Kidney (tissue), 13 donors: ENCODE measurements at regions not wholly inside any gene's neighbourhood (a gene's known extent, or its start where the extent isn't known, plus 50 kb on each side); places are given as distances from the start of the nearest gene placed in this dataset.

Source experiments
- DNase-seq, 5 donors: peaks; one replicate each; pipeline ENCODE4 v3.0.0-alpha.2; 2013 to 2020
- FAIRE-seq: peaks from 2 replicates; lab custom pipeline; 2012; peaks lifted over from hg19 to GRCh38; lab: Jason Lieb, UNC
- H3K27ac ChIP-seq, 2 donors: one replicate each; pipeline ENCODE4 v1.7.0; 2013; ENCODE audit warnings: low read depth in 2 of 2, low read length in 2 of 2, inconsistent platforms in 1 of 2
- H3K27me3 ChIP-seq: one replicate; pipeline ENCODE4 v1.7.1; 2013; ENCODE audit warnings: low read length, inconsistent platforms; ENCODE audit not compliant: control insufficient read depth, insufficient read depth
- H3K36me3 ChIP-seq, 3 donors: one replicate each; pipeline versions ENCODE4 v1.7.0 to v1.7.1; 2013; ENCODE audit warnings: low read length in 3 of 3, control low read depth in 1 of 3, inconsistent platforms in 1 of 3; ENCODE audit not compliant: insufficient read depth in 3 of 3, control insufficient read depth in 2 of 3
- H3K4me1 ChIP-seq, 3 donors: one replicate each; pipeline versions ENCODE4 v1.7.0 to v1.7.1; 2013; ENCODE audit warnings: low read length in 3 of 3, inconsistent platforms in 1 of 3, low read depth in 1 of 3; ENCODE audit not compliant: control insufficient read depth in 2 of 3, insufficient read depth in 2 of 3
- H3K4me3 ChIP-seq, 3 donors: one replicate each; pipeline versions ENCODE4 v1.7.0 to v1.8.1; 2013; ENCODE audit warnings: low read length in 3 of 3, control low read depth in 1 of 3, inconsistent platforms in 1 of 3
- H3K9ac ChIP-seq, 3 donors: one replicate each; pipeline versions ENCODE4 v1.7.0 to v1.7.1; 2013; ENCODE audit warnings: low read length in 3 of 3, control low read depth in 1 of 3, inconsistent platforms in 1 of 3
- H3K9me3 ChIP-seq, 3 donors: one replicate each; pipeline versions ENCODE4 v1.7.0 to v1.7.1; 2013; ENCODE audit warnings: low read length in 3 of 3, control low read depth in 1 of 3, inconsistent platforms in 1 of 3; ENCODE audit not compliant: control insufficient read depth in 2 of 3, insufficient read depth in 1 of 3
- intact Hi-C: fragments of 100-400 bp; cut with DNase I; formaldehyde crosslinking; loops from one replicate; pipeline ENCODE4 v1.11.1; 2022
- TF ChIP-seq, protein P1 (sequence below): IDR thresholded peaks from 3 replicates; pipeline ENCODE4 v1.5.1; 2012; ENCODE audit warnings: mild to moderate bottlenecking, moderate library complexity, borderline replicate concordance; ENCODE audit not compliant: insufficient read depth; ENCODE audit errors: extremely low read depth
- donor health status: control.
- donor health status: control.
- donor health status: control.
- donor health status: control.
- donor health status: control.
- donor health status: DM: yes; HTN: yes; CAD: no.
- donor health status: Normal renal cell carcinoma (clear cell type).

DNA sequence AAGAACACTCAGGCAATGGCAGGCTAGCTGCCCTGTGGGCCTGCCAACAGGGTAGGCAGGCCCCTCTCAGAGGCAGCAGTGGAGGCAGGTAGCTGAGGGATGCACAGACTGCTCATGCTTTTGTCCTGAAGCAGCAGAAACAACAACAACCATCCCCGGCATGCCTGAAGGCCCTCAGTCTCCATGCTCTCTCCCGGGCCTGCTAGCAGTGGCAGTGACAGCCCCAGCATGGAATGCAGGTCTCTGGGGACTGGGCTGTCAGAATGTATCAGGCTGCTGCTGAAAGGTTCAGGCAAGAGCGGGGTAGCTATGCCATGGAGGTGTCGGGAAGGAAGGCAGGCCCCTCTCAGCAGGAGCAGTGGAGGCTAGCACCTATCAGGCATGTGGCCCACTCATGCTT is 209.8 kb downstream of the KCNJ3 start:
- intact Hi-C loops = no loop called here
- no peak for FAIRE-seq

More for the DNA sequence above, 209.8 kb downstream of the KCNJ3 start:
- peak in 1 of 5 donors; percentile 34 for DNase-seq
- no peak overlapping the region for H3K27ac ChIP-seq
- H3K4me1 ChIP-seq = no peaks in the 10 kb centered on the region
- TF ChIP-seq, protein P1, sequence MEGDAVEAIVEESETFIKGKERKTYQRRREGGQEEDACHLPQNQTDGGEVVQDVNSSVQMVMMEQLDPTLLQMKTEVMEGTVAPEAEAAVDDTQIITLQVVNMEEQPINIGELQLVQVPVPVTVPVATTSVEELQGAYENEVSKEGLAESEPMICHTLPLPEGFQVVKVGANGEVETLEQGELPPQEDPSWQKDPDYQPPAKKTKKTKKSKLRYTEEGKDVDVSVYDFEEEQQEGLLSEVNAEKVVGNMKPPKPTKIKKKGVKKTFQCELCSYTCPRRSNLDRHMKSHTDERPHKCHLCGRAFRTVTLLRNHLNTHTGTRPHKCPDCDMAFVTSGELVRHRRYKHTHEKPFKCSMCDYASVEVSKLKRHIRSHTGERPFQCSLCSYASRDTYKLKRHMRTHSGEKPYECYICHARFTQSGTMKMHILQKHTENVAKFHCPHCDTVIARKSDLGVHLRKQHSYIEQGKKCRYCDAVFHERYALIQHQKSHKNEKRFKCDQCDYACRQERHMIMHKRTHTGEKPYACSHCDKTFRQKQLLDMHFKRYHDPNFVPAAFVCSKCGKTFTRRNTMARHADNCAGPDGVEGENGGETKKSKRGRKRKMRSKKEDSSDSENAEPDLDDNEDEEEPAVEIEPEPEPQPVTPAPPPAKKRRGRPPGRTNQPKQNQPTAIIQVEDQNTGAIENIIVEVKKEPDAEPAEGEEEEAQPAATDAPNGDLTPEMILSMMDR = no peak
- no peaks in the 10 kb centered on the region for H3K36me3 ChIP-seq
- H3K4me3 ChIP-seq = no peak overlapping the region
- H3K9ac ChIP-seq = no peak overlapping the region
- no peaks in the 10 kb centered on the region for H3K27me3 ChIP-seq
- no peaks in the 10 kb centered on the region for H3K9me3 ChIP-seq
